ENCODE measurements at regions not wholly inside any gene's neighbourhood (a gene's known extent, or its start where the extent isn't known, plus 50 kb on each side); places are given as distances from the start of the nearest gene placed in this dataset.

DNA sequence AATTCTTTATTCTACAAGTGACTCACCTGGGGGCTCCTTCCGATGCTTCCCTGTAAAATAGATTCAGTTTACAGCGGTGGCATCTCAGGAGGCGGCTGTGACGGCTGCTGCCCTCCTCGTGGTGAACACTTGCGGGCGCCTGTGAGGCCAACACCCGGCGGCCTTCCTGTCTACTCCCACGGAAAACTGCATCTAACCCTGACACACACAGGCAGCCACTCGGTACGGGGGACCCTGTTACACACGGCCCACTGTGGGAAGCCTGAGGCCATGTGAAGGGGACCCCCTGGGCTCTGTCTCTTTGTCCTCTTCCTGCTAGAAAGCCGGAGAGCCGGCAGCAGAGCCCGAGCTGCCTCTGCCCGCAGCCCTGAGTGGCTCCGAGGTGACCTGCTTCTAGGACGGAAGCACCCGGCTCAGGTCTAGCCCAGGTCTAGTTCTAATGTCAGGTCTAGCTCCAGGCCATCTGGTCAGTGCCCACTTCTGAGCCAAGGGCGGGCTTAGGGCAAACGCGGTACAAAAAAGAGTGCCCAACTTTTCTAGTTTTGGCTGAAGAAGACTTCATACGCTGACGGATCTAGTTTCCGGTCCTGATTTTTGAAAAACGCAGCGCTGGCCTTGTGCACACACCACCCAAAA lies 159.4 kb downstream of the ENGASE start:
- Histone ChIP-seq H3K27ac (no peak overlapping the region), H3K4me3 (no peak overlapping the region), H3K4me1 (replicated peaks in 1 of 2) (peaks cover 0 to 3% of the 10 kb centered on the region in 2 donors)
- in situ Hi-C loops (cut with MboI; ENCODE audit: low pct_unique_long_range_greater_than_20kb in 2 of 9, low sequenced_read_pairs in 9 of 9, unreplicated experiment in 9 of 9) = no loop called here
- ATAC-seq (replicated peaks in 6 of 8) = no peak
- 46 to 100% (median 84%) methylated on average over 4 to 23 of the region's 28 CpGs; no CpG with 5 or more reads in 3 of the 10 experiments for WGBS, 10 experiments

DNA sequence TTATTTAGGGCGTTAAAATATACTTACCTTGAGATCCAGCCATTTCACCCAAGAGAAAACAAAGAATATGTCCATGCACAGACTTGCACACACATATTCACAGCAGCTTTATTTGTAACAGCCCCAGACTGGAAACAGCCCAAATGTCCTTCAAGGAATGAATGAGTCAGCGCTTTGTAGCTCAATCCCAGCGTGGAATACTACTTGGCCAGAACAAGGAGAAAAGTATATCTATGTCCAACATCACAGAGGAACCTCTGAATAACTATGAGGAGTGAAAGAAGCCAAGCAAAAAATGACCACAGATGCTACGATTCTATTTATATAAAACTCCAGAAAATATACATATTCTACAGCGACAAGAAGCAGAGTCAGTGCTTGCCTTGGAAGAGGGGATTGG lies 158.3 kb downstream of the ENGASE start:
- H3K4me3 ChIP-seq = no peak overlapping the region
- no peak for ATAC-seq (replicated peaks in 6 of 8)
- no peaks in the 10 kb centered on the region for H3K4me1 ChIP-seq (replicated peaks in 1 of 2)
- 29 to 100% (median 78%) methylated on average over 1 to 5 of the region's 5 CpGs for WGBS, 10 experiments
- in situ Hi-C loops (cut with MboI; ENCODE audit: low pct_unique_long_range_greater_than_20kb in 2 of 9, low sequenced_read_pairs in 9 of 9, unreplicated experiment in 9 of 9) = no loop called here
- no peak overlapping the region for H3K27ac ChIP-seq

DNA sequence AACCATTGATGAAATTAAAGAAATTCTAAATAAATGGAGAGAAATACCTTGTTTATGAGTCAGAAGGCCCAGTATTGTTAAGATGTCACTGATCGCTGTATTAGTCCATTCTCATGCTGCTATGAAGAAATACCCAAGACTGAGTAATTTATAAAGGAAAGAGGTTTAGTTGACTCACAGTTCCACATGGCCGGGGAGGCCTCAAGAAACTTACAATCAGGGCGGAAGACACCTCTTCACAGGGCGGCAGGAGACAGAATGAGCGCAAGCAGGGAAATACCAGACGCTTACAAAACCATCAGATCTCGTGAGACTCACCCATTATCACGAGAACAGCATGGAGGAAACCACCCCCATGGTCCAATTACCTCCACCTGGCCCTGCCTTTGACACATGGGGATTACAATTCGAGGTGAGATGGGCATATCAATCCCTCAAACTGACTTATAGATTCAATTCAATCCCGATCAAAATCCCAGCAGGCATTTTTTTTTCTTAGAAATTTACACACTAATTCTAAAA lies 157.2 kb downstream of the ENGASE start:
- no peak overlapping the region for H3K27ac ChIP-seq
- H3K4me3 ChIP-seq = no peak overlapping the region
- in situ Hi-C loops (cut with MboI; ENCODE audit: low pct_unique_long_range_greater_than_20kb in 2 of 9, low sequenced_read_pairs in 9 of 9, unreplicated experiment in 9 of 9) = no loop called here
- no peaks in the 10 kb centered on the region for H3K4me1 ChIP-seq (replicated peaks in 1 of 2)
- 21 to 100% (median 84%) methylated on average over 1 to 9 of the region's 10 CpGs for WGBS, 10 experiments
- ATAC-seq (replicated peaks in 6 of 8) = no peak

DNA sequence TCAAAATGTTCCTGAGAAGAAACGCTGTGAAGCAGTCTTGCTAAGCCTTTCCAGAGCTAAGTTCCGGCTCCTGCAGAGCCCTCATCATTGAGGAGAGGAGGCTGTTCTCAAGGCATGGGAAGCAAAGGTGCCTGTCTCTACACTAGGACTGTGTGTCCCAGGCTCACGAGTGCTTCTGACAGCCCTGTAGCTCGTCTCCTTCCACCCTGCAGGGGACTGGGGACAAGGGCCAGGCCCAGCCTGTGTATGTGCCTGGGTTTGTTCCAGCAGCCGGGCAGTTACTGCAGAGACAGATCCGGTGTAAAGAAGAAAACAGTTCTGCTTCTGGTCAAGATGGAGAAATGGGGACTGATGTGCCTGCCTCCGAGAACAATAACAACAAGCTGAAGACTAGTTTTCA lies 156.0 kb downstream of the ENGASE start:
- ATAC-seq (replicated peaks in 6 of 8) = no peak
- Histone ChIP-seq H3K4me1 (replicated peaks in 1 of 2) (no peaks in the 10 kb centered on the region), H3K27ac (no peak overlapping the region), H3K4me3 (no peak overlapping the region)
- in situ Hi-C loops (cut with MboI; ENCODE audit: low pct_unique_long_range_greater_than_20kb in 2 of 9, low sequenced_read_pairs in 9 of 9, unreplicated experiment in 9 of 9) = no loop called here
- 40 to 100% (median 80%) methylated on average over 1 to 6 of the region's 7 CpGs; no CpG with 5 or more reads in 3 of the 10 experiments for WGBS, 10 experiments

- no peak for ATAC-seq (replicated peaks in 6 of 8)
These were observed 151.4 kb downstream of the ENGASE start for GRCh38 chr17:79226037-79226436.

DNA sequence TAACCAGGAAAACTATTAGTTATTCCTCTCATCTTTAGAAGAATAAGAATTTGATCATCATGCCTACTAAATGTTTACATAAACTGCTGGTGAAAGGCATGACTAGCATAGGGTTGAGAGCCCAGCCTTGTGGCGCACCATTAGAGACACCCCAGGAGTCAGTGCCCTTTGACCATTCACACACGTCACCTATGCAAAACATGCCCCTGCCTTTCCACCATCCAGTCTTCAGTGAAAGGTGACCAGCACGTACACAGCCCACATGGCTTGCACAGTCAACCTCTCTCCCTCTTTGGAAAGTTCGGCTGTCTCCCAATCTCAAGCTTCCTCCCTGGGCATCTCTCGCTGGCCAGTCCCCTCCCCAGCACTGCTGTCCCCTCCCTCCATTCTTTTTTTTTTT lies 150.3 kb downstream of the ENGASE start:
- H3K27ac ChIP-seq = no peak overlapping the region
- H3K4me3 ChIP-seq = no peak overlapping the region
- in situ Hi-C loops (cut with MboI; ENCODE audit: low pct_unique_long_range_greater_than_20kb in 2 of 9, low sequenced_read_pairs in 9 of 9, unreplicated experiment in 9 of 9) = no loop called here
- no peak for ATAC-seq (replicated peaks in 6 of 8)
- WGBS, 10 experiments = 0 to 100% (median 80%) methylated on average over 1 to 2 of the region's 5 CpGs; no CpG with 5 or more reads in 4 of the 10 experiments
- peaks cover 15% of the 10 kb centered on the region in 2 donors for H3K4me1 ChIP-seq (replicated peaks in 1 of 2)

More at GRCh38 chr17:79226037-79226436, 151.4 kb downstream of the ENGASE start:
- 80 to 100% (median 92%) methylated on average over 1 to 2 of the region's 2 CpGs; no CpG with 5 or more reads in 7 of the 10 experiments for WGBS, 10 experiments
- Histone ChIP-seq H3K4me1 (replicated peaks in 1 of 2) (peaks cover 4 to 7% of the 10 kb centered on the region in 2 donors), H3K4me3 (no peak overlapping the region), H3K27ac (no peak overlapping the region)
- in situ Hi-C loops (cut with MboI; ENCODE audit: low pct_unique_long_range_greater_than_20kb in 2 of 9, low sequenced_read_pairs in 9 of 9, unreplicated experiment in 9 of 9) = no loop called here

DNA sequence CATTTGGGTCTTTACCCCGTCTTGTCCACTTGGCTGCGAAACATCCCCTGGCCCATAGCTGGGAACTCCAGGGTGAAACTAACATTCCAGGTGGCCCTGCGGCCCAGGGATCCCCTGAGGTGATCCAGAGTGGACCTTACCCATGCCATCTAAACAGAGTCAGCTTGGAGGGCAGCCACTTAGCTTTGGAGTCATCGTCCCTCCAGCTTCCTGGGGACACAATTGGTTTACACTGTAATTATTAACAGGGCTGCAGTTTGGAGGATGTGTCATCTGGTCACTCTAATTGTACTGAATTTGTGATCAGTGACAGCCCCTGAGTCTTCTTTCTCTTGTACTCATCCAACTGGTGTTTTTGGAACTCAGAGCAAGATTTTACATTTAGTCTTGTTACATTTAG lies 149.9 kb downstream of the ENGASE start:
- H3K27ac ChIP-seq = no peak overlapping the region
- no peak overlapping the region for H3K4me3 ChIP-seq
- ATAC-seq (replicated peaks in 6 of 8) = no peak
- in situ Hi-C loops (cut with MboI; ENCODE audit: low pct_unique_long_range_greater_than_20kb in 2 of 9, low sequenced_read_pairs in 9 of 9, unreplicated experiment in 9 of 9) = no loop called here
- peaks cover 15 to 17% of the 10 kb centered on the region in 2 donors for H3K4me1 ChIP-seq (replicated peaks in 1 of 2)
- 29 to 92% (median 59%) methylated on average over 1 to 3 of the region's 4 CpGs; no CpG with 5 or more reads in 2 of the 10 experiments for WGBS, 10 experiments

DNA sequence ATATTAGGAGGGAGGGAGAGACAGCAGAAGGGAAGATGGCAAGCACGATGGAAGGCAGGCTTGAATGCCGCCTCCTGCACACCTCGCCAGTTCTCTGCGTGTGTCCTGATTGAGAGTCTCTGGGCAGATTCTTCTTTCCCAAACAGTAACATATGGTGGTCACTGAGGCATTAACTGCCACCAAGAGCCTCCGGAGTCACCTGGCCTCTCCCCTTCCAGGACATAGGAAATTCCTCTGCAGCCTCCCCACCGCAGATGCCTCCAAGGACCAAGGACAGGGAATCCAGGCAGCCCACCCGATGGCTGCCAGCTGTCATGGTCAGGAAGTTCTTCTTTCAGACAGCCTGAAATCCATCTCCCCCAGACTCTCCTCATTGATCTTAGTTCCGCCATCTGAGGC lies 149.3 kb downstream of the ENGASE start:
- no peak overlapping the region for H3K4me3 ChIP-seq
- in situ Hi-C loops (cut with MboI; ENCODE audit: low pct_unique_long_range_greater_than_20kb in 2 of 9, low sequenced_read_pairs in 9 of 9, unreplicated experiment in 9 of 9) = no loop called here
- H3K4me1 ChIP-seq (replicated peaks in 1 of 2) = peaks cover 15 to 17% of the 10 kb centered on the region in 2 donors
- H3K27ac ChIP-seq = no peak overlapping the region
- ATAC-seq (replicated peaks in 6 of 8) = no peak
- WGBS, 10 experiments = 19 to 83% (median 77%) methylated on average over 1 to 4 of the region's 8 CpGs; no CpG with 5 or more reads in 4 of the 10 experiments

GRCh38 chr17:79223471-79223870 lies 148.8 kb downstream of the ENGASE start:
- no peak overlapping the region for H3K4me3 ChIP-seq

GRCh38 chr17:79221597-79221996 lies 147.0 kb downstream of the ENGASE start:
- ATAC-seq (replicated peaks in 6 of 8) = peak in 1 of 8 experiments; percentile 8
- no peak overlapping the region for H3K27ac ChIP-seq
- no peak overlapping the region for H3K4me3 ChIP-seq
- in situ Hi-C loops (cut with MboI; ENCODE audit: low pct_unique_long_range_greater_than_20kb in 2 of 9, low sequenced_read_pairs in 9 of 9, unreplicated experiment in 9 of 9) = no loop called here
- peaks cover 15 to 17% of the 10 kb centered on the region in 2 donors for H3K4me1 ChIP-seq (replicated peaks in 1 of 2)
- WGBS, 10 experiments = 60 to 90% methylated on average over 1 to 4 of the region's 8 CpGs; no CpG with 5 or more reads in 8 of the 10 experiments

More at GRCh38 chr17:79223471-79223870, 148.8 kb downstream of the ENGASE start:
- H3K4me1 ChIP-seq (replicated peaks in 1 of 2) = peaks cover 15 to 17% of the 10 kb centered on the region in 2 donors
- WGBS, 10 experiments = 0 to 80% (median 27%) methylated on average over 1 to 9 of the region's 9 CpGs; no CpG with 5 or more reads in 4 of the 10 experiments
- in situ Hi-C loops (cut with MboI; ENCODE audit: low pct_unique_long_range_greater_than_20kb in 2 of 9, low sequenced_read_pairs in 9 of 9, unreplicated experiment in 9 of 9) = no loop called here
- peak in 1 of 8 experiments; percentile 30 for ATAC-seq (replicated peaks in 6 of 8)
- no peak overlapping the region for H3K27ac ChIP-seq

GRCh38 chr17:79220713-79221291 lies 146.2 kb downstream of the ENGASE start:
- peak; percentile 69 to 97 (median 83) for ATAC-seq (replicated peaks in 6 of 8)
- in situ Hi-C loops (cut with MboI; ENCODE audit: low pct_unique_long_range_greater_than_20kb in 2 of 9, low sequenced_read_pairs in 9 of 9, unreplicated experiment in 9 of 9) = no loop called here
- WGBS, 10 experiments = 19 to 40% (median 40%) methylated on average over 1 to 5 of the region's 21 CpGs; no CpG with 5 or more reads in 5 of the 10 experiments

GRCh38 chr17:79220201-79220712 lies 145.6 kb downstream of the ENGASE start:
- WGBS, 10 experiments = 0 to 47% (median 0%) methylated on average over 1 to 12 of the region's 23 CpGs; no CpG with 5 or more reads in 6 of the 10 experiments
- Histone ChIP-seq H3K27ac (no peak overlapping the region), H3K4me1 (replicated peaks in 1 of 2) (peaks cover 15 to 17% of the 10 kb centered on the region in 2 donors), H3K4me3 (no peak overlapping the region)
- ATAC-seq (replicated peaks in 6 of 8) = peak in 7 of 8 experiments; percentile 32 to 56 (median 49)
- in situ Hi-C loops (cut with MboI; ENCODE audit: low pct_unique_long_range_greater_than_20kb in 2 of 9, low sequenced_read_pairs in 9 of 9, unreplicated experiment in 9 of 9) = no loop called here

More at GRCh38 chr17:79220713-79221291, 146.2 kb downstream of the ENGASE start:
- Histone ChIP-seq H3K27ac (no peak overlapping the region), H3K4me1 (replicated peaks in 1 of 2) (peaks cover 15 to 17% of the 10 kb centered on the region in 2 donors), H3K4me3 (no peak overlapping the region)

DNA sequence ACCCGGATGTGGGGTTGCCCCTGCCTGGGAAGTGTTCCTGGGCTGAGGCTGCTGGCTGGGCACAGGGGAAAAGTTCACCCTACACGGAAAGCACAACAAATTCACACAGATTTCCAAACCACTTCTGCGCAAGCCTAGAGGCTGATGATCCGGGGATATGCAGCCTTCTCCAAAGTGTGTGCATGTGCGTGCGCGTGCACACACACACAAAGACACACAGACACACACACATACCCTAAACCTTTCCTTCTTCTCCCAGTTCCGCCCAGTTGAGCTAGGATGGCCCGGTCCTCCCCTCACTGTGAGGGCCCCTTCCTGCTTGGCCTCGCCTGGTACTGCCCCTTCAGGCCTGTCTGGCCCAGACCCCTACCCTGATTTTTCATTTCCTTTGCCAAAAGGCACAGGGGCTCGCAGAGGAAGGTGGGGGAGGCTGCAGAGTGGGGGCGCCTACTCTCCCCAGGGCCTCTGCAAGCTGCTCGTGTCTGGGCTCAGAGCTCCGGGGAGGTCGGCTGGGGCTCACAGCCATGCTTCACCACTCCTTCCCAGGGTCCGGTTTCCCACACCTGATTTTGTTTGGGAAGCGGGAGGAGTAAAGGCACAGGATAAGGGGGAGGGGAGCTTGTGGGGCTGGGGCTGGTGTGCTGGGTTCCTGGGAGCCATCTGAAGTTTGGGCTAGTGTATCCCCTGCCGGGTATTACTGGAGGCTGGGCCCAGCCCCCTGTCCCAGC lies 144.7 kb downstream of the ENGASE start:
- Histone ChIP-seq H3K4me3 (no peak overlapping the region), H3K27ac (no peak overlapping the region), H3K4me1 (replicated peaks in 1 of 2) (peaks cover 17 to 18% of the 10 kb centered on the region in 2 donors)
- 32 to 100% (median 100%) methylated on average over 2 to 3 of the region's 18 CpGs; no CpG with 5 or more reads in 5 of the 10 experiments for WGBS, 10 experiments
- no peak for ATAC-seq (replicated peaks in 6 of 8)
- in situ Hi-C loops (cut with MboI; ENCODE audit: low pct_unique_long_range_greater_than_20kb in 2 of 9, low sequenced_read_pairs in 9 of 9, unreplicated experiment in 9 of 9) = no loop called here
